ENCODE measurements at regions not wholly inside any gene's neighbourhood (a gene's known extent, or its start where the extent isn't known, plus 50 kb on each side); places are given as distances from the start of the nearest gene placed in this dataset.
"Not testable (repeated sequence)": the region's sequence is repeated elsewhere in the genome, so short reads cannot be mapped to it uniquely, and the experiment has no call there.

GRCh38 chr2:13806539-13806938, 826.0 kb upstream of the LRATD1 start:
- no peak for DNase-seq (ENCODE audit: low spot score)
- FAIRE-seq: no peak

DNA sequence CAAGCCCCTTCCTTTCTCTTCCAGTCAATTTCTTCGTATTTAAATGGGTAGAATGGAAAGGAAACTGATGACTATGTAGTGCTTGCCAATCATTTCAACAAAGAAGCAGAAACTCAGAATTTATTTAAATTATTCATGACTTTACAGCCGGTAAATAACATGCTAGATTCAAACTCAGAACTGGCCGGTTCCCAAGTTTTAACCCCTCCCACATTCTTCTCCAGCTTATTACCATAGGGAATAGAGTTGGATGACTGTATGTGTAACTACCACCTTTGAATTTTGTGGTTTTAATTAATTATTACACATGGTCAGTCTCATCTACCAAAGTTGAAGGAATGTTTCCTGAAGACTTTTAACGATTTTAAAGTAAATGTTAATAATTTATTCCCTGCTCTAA, 819.3 kb upstream of the LRATD1 start:
- FAIRE-seq: no peak
- DNase-seq (ENCODE audit: low spot score): no peak

GRCh38 chr2:13818002-13818401, 814.5 kb upstream of the LRATD1 start:
- FAIRE-seq: no peak
- DNase-seq (ENCODE audit: low spot score): no peak

DNA sequence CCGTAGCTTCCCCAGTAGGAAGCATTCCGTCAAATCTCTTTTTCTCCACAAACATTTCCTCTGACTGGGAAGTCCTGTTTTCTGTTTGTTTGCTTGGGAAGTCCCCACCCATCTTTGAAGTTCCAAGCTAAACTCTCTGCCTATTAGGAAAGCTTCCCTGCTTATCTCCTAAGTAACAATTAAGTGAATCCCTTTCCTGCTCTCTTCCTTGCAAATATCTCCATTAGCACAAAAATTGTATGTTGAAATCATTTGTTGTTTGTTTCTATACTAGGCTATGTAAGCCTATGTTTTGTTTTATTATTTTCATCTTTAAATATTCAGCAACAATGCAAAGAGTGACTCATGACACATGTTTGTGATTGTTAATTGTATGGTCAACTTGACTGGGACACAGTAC, 812.6 kb upstream of the LRATD1 start:
- FAIRE-seq (no peak), DNase-seq (ENCODE audit: low spot score) (no peak)

GRCh38 chr2:13821255-13821880, 811.1 kb upstream of the LRATD1 start:
- DNase-seq (ENCODE audit: low spot score): peak; percentile 6
- no peak for FAIRE-seq

DNA sequence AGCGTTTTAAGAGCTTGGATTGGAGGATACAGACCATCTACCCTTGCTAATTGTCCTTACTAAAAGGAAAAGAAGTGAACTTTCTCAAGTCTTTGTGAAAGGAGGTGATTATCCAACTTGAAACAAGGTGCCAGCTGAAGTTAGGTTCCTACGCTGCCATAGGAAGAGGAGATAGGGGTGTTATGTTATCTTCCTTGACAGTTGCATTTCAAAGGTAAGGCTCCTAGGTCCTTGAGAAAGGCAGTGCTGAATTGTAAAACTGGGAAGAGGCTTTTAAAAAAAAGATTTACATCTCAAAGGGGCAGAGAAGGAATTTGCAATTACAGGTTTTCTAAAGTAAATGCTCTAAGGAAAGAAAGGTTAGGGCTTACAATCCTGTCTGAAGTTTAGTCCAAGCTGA, 810.2 kb upstream of the LRATD1 start:
- FAIRE-seq (no peak), DNase-seq (ENCODE audit: low spot score) (no peak)

- FAIRE-seq (no peak), DNase-seq (ENCODE audit: low spot score) (no peak)
These were observed 806.1 kb upstream of the LRATD1 start for GRCh38 chr2:13826314-13826853.

- FAIRE-seq (no peak), DNase-seq (ENCODE audit: low spot score) (no peak)
These were observed 773.9 kb upstream of the LRATD1 start for GRCh38 chr2:13858626-13859025.

DNA sequence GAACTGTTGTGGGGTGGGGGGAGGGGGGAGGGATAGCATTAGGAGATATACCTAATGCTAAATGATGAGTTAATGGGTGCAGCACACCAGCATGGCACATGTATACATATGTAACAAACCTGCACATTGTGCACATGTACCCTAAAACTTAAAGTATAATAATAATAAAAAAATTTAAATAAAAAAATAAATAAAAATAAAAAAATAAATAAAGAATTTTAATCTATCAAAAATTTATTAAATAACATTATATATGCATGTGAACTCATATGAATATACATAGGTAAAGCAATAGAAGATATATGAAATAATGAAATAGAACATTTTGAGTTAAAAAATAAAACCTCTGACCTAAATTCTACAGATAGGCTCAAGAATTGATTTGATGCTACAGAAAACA, 764.2 kb upstream of the LRATD1 start:
- not testable (repeated sequence) for FAIRE-seq; DNase-seq (ENCODE audit: low spot score)

GRCh38 chr2:13876491-13877037, 756.0 kb upstream of the LRATD1 start:
- FAIRE-seq (no peak), DNase-seq (ENCODE audit: low spot score) (no peak)

DNA sequence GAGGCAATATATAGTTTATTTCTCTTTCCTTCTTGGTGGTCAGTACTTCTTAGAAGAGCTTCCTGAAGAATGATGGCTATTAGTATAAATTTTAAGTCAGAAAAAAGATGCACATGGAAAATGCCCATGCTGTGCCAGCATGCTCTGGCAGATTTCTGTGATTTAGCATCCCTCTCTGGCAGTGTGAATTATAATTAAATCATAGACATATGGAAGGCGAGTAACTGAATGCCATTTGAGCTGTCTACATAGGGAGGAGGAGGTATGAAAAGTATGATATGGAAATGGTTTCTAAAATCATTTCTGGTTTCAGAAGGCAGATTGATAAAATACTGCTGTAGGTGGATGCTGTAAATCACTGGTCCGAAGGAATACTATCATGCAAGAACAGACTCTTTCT, 754.9 kb upstream of the LRATD1 start:
- FAIRE-seq: no peak
- DNase-seq (ENCODE audit: low spot score): no peak

DNA sequence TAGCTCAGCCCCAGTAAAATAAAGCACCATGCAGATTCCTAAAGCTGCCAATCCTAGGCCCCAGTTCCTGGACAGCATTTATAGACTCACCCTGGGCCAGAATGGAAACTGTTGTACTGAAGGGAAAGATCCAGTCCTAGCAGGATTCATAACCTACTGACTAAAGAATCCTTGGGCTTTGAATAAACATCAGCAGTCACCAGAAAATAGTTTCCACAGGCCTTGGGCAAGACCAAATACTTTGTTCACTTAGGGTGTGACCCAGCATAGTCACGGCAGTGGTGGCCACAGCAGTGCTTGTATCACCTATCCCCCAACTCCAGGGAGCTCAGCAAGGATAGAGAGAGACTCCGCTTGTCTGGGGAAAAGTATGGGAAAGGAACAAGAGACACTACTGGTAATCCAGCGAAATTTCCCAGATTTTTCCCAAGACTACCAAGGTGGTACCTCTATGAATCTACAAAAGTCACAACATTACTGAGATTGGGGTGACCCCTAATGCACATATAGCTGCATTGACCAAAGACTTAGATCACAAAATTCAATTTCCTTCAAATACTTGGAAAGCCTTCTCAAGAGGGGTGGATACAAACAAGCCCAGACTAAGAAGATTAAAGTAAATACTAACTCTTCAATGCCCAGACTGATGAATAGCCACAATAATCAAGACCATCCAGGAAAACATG, 748.1 kb upstream of the LRATD1 start:
- FAIRE-seq (no peak), DNase-seq (ENCODE audit: low spot score) (no peak)

DNA sequence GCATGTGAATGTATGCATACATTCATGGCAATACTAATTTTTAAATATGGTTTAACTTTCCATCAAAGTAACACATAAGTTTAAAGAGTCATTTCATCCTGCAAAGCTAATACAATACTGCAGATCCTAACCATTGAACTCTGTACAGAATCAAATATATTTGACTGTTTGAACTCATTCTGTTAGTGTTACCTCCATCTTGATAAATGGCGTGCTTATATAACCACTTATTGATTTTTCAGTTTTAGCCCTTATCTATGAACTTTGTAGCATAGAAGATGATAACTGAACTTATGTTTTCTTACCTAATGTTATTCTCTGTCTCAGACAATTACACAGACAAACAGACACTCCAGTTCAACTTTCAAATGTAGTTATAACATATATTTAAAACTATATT, 731.0 kb upstream of the LRATD1 start:
- FAIRE-seq: no peak

DNA sequence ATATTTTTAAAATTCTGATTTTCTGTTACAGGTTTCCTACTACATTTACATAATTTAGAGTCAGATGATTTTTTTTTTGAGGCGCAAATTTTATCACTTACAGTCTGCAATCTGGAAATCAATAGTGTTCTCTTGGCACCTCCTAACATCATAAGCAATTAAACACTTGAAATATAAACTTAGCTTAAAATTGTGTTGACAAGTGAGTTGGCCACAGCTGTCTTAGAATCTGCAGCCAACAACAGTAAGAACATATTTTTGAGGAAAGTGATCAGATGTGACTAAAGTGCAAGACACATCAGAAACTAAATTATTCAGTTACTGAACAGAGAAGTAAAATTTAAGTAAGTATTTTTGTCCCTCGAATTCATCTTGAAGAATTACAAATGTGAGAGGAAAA, 726.7 kb upstream of the LRATD1 start:
- FAIRE-seq: no peak
- DNase-seq (ENCODE audit: low spot score): no peak

More for the DNA sequence above, 731.0 kb upstream of the LRATD1 start:
- DNase-seq (ENCODE audit: low spot score): no peak

- DNase-seq (ENCODE audit: low spot score) (no peak), FAIRE-seq (no peak)
These were observed 716.5 kb upstream of the LRATD1 start for GRCh38 chr2:13916066-13916465.

DNA sequence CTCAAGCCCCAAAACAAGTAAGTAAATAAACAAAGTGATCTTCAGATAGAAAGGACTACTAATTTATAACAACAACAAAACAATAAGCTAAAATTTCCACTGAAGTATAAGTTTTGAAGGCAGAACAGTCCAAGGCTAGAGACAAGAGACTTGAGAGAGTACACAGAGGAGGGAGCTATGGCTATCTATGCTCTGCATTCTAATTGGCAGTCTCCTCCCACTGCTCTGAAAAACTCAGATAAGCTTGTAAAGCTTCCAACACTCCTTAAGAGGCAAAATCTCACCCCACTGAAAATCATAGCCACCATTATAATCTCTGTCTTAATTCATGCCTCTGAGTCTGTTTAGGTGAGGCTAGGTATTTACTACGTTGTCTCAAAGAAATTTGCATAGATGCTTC, 714.6 kb upstream of the LRATD1 start:
- FAIRE-seq (no peak), DNase-seq (ENCODE audit: low spot score) (no peak)

DNA sequence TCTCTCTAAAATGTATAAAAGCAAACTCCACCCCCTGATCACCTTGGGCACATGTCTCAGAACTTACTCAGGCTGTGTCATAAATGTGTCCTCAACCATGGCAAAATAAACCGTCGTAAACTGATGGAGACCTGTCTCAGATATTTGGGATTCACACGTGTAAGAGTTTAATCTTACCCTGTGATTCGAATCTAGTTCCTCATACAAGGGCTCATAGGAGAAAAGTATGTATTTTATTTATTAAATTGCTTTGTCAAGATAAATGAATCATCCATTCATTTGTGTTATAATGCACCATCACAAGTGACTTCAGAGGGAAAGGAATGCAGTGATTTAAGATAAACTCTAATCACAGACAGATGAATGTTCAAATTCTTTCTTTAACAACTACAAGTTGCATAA, 712.5 kb upstream of the LRATD1 start:
- DNase-seq (ENCODE audit: low spot score) (no peak), FAIRE-seq (no peak)

GRCh38 chr2:13921245-13921644, 711.3 kb upstream of the LRATD1 start:
- DNase-seq (ENCODE audit: low spot score): no peak
- no peak for FAIRE-seq

GRCh38 chr2:13923823-13924222, 708.7 kb upstream of the LRATD1 start:
- no peak for FAIRE-seq
- DNase-seq (ENCODE audit: low spot score): no peak

DNA sequence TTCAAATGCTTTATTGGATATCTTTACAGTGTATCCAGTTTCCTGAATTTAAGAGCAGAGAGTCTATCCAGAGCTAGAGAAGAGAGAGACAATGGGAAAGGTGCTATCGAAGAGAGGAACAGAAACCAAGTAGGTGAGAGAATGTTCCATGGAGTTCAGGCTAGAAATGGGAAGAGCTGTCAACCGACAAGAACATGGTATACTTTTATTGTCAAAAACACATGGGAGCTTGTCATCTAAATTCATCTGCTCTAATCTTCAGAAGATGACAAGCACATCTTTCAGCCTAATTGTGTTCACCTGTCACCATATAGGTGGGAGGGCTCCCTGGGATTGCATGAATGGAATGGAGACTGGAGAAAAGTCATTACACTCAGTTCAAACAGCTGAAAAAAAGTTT, 690.4 kb upstream of the LRATD1 start:
- no peak for FAIRE-seq
- no peak for DNase-seq (ENCODE audit: low spot score)

- FAIRE-seq (no peak), DNase-seq (ENCODE audit: low spot score) (no peak)
These were observed 681.8 kb upstream of the LRATD1 start for GRCh38 chr2:13950761-13951160.

DNA sequence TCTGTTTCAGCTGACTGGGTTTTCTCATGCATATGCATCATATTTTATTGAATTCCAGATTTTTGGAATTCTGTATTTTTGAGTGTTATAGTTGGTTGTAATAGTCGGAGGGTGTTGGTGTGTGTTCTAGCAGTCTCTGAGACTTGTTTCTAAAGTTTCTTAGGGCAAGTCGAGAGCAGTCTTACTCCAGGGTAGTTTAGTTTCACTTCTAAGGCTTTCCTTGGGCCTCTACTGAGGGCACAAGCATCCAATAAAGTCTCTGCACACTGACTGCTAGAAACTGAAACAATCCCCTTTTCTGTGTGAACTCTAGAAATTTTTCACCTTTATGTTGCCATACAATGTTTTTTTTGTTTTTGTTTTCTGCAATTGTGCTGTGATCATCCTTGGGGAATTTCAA, 663.7 kb upstream of the LRATD1 start:
- DNase-seq (ENCODE audit: low spot score) (peak; percentile 8), FAIRE-seq (no peak)

Measured in urothelium cell line (cell line).